OCI-LY3 (cell line): ENCODE measurements at regions not wholly inside any gene's neighbourhood (a gene's known extent, or its start where the extent isn't known, plus 50 kb on each side); places are given as distances from the start of the nearest gene placed in this dataset.

Experiments
- CTCF ChIP-seq: fragments of 200-600, 300-600 bp; sonication (generic); IDR thresholded peaks from 2 replicates; pipeline ENCODE4 v1.5.1; 2014; ENCODE audit warnings: antibody characterized with exemption, low read length, low read depth
- EZH2phosphoT487 ChIP-seq: fragments of 200-600 bp; shearing (Covaris generic); IDR thresholded peaks from 2 replicates; pipeline ENCODE4 v1.6.1; 2018; ENCODE audit warnings: antibody characterized with exemption, mixed run types, low read depth

GRCh38 chr14:51386411-51386810, 146.4 kb downstream of the TMX1 start:
- no peak for TF ChIP-seq CTCF
- TF ChIP-seq EZH2phosphoT487, result no peak
